GM12878 (cell line): ENCODE measurements at regions not wholly inside any gene's neighbourhood (a gene's known extent, or its start where the extent isn't known, plus 50 kb on each side); places are given as distances from the start of the nearest gene placed in this dataset.

ENCODE experiments used
- BACH1 ChIP-seq: fragments of 450-650 bp; IDR thresholded peaks from 2 replicates; pipeline ENCODE4 v1.6.1; 2017; ENCODE audit warnings: mild to moderate bottlenecking, borderline replicate concordance
- CHD2 ChIP-seq: IDR thresholded peaks from 2 replicates; pipeline ENCODE4 v1.6.1; 2011; ENCODE audit warnings: low read depth, low read length, improper control_type of control experiment, borderline replicate concordance
- ESRRA ChIP-seq: IDR thresholded peaks from 2 replicates; pipeline ENCODE4 v1.6.1; 2012; ENCODE audit warnings: mild to moderate bottlenecking, low read length, improper control_type of control experiment
- IKZF1 ChIP-seq: fragments of 450-650 bp; conservative IDR thresholded peaks from 2 replicates; pipeline ENCODE4 v1.6.1; 2017; ENCODE audit warnings: antibody characterized with exemption, mild to moderate bottlenecking
- KLF5 ChIP-seq: fragments of 450-650 bp; IDR thresholded peaks from 2 replicates; pipeline ENCODE4 v1.6.1; 2014; ENCODE audit warnings: mild to moderate bottlenecking; ENCODE audit not compliant: partially characterized antibody
- PAX8 ChIP-seq: fragments of 450-650 bp; IDR thresholded peaks from 2 replicates; pipeline ENCODE4 v1.6.1; 2017; ENCODE audit warnings: mild to moderate bottlenecking, moderate library complexity
- YBX1 ChIP-seq: fragments of 450-650 bp; IDR thresholded peaks from 2 replicates; pipeline ENCODE4 v1.6.1; 2016; ENCODE audit warnings: antibody characterized with exemption
- TF ChIP-seq, protein P1 (sequence below): fragments of 450-650 bp; IDR thresholded peaks from 2 replicates; pipeline ENCODE4 v1.6.1; 2016; ENCODE audit warnings: mild to moderate bottlenecking, moderate library complexity, borderline replicate concordance
- TF ChIP-seq, protein P2 (sequence below): IDR thresholded peaks from 2 replicates; pipeline ENCODE4 v1.6.1; 2012; ENCODE audit warnings: low read length, inconsistent platforms
- TF ChIP-seq, protein P3 (sequence below): fragments of 450-650 bp; IDR thresholded peaks from 2 replicates; pipeline ENCODE4 v1.6.1; 2017; ENCODE audit warnings: mild to moderate bottlenecking, low read depth, inconsistent platforms; ENCODE audit not compliant: poor library complexity, severe bottlenecking

DNA sequence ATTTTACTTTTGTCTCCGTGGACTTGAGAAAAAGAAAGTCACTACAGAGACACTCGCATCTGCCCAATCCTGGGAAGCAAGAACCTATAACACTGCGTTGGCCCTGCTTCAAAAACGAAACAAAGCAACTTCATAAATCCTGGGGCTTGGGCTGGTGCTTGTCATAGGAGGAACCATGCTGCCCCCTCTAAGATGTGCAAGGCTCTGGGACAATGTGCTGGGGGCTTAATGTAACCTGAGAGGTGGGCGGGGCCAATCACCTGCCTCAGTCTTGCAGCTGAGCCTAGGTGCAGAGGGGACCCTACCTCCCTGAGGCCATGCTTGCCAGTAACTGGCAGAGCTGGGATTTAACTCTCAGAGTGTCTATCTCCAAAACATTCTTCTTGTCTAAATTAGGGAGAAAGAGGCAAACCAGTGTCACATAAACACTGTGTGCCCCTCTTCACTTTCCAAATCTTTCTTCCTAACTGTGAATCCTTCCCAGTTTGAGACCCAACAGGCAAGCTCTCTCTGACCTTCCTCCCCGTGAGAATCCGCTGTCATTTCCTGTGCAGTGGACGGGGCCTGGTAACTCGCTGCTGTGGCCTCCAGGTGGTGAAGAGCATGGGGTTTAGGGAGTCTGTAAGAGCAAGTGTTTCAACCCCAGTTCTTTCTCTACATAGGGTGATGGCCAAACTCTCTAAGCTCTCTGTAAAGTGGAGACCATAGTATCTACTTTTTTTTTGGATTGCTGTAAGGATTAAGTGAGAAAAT, 115.1 kb downstream of the ACKR3 start (continued):
- TF ChIP-seq, protein P1, sequence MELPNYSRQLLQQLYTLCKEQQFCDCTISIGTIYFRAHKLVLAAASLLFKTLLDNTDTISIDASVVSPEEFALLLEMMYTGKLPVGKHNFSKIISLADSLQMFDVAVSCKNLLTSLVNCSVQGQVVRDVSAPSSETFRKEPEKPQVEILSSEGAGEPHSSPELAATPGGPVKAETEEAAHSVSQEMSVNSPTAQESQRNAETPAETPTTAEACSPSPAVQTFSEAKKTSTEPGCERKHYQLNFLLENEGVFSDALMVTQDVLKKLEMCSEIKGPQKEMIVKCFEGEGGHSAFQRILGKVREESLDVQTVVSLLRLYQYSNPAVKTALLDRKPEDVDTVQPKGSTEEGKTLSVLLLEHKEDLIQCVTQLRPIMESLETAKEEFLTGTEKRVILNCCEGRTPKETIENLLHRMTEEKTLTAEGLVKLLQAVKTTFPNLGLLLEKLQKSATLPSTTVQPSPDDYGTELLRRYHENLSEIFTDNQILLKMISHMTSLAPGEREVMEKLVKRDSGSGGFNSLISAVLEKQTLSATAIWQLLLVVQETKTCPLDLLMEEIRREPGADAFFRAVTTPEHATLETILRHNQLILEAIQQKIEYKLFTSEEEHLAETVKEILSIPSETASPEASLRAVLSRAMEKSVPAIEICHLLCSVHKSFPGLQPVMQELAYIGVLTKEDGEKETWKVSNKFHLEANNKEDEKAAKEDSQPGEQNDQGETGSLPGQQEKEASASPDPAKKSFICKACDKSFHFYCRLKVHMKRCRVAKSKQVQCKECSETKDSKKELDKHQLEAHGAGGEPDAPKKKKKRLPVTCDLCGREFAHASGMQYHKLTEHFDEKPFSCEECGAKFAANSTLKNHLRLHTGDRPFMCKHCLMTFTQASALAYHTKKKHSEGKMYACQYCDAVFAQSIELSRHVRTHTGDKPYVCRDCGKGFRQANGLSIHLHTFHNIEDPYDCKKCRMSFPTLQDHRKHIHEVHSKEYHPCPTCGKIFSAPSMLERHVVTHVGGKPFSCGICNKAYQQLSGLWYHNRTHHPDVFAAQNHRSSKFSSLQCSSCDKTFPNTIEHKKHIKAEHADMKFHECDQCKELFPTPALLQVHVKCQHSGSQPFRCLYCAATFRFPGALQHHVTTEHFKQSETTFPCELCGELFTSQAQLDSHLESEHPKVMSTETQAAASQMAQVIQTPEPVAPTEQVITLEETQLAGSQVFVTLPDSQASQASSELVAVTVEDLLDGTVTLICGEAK, result no peak
- TF ChIP-seq YBX1 (no peak), ESRRA (no peak), CHD2 (no peak), BACH1 (no peak), PAX8 (no peak), KLF5 (no peak), IKZF1 (no peak)
- TF ChIP-seq, protein P2, sequence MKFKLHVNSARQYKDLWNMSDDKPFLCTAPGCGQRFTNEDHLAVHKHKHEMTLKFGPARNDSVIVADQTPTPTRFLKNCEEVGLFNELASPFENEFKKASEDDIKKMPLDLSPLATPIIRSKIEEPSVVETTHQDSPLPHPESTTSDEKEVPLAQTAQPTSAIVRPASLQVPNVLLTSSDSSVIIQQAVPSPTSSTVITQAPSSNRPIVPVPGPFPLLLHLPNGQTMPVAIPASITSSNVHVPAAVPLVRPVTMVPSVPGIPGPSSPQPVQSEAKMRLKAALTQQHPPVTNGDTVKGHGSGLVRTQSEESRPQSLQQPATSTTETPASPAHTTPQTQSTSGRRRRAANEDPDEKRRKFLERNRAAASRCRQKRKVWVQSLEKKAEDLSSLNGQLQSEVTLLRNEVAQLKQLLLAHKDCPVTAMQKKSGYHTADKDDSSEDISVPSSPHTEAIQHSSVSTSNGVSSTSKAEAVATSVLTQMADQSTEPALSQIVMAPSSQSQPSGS, result no peak
- TF ChIP-seq, protein P3, sequence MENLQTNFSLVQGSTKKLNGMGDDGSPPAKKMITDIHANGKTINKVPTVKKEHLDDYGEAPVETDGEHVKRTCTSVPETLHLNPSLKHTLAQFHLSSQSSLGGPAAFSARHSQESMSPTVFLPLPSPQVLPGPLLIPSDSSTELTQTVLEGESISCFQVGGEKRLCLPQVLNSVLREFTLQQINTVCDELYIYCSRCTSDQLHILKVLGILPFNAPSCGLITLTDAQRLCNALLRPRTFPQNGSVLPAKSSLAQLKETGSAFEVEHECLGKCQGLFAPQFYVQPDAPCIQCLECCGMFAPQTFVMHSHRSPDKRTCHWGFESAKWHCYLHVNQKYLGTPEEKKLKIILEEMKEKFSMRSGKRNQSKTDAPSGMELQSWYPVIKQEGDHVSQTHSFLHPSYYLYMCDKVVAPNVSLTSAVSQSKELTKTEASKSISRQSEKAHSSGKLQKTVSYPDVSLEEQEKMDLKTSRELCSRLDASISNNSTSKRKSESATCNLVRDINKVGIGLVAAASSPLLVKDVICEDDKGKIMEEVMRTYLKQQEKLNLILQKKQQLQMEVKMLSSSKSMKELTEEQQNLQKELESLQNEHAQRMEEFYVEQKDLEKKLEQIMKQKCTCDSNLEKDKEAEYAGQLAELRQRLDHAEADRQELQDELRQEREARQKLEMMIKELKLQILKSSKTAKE, result no peak
